ENCODE measurements at regions not wholly inside any gene's neighbourhood (a gene's known extent, or its start where the extent isn't known, plus 50 kb on each side); places are given as distances from the start of the nearest gene placed in this dataset.

DNA sequence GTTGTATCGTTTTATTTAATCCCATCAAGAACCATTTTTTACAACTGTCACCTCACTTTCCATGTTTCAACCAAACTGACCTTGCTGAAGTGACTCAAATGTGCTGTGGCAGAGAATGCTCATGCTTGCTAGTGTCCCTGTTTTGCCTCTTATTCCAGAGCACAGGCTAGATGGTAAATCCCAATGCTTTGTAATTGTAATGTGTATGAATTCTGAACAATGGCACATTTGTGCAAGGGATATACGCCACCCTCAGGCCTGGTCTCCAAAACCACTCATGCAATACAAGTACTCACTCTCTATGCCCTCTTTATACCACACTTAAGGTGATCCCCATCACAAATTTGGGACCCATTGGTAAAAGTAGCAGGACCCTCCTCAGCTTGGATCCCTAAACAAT, 313.6 kb downstream of the HHIPL2 start:
- no peaks in the 10 kb centered on the region for H3K36me3 ChIP-seq (ENCODE audit: control insufficient read depth, insufficient read depth, low read length)
- H3K4me1 ChIP-seq (ENCODE audit: control insufficient read depth, insufficient read depth, low read length, poor library complexity, severe bottlenecking): no peaks in the 10 kb centered on the region
- no peak overlapping the region for H3K4me3 ChIP-seq (ENCODE audit: insufficient read depth, low read depth, low read length, poor library complexity, severe bottlenecking)
- H3K27ac ChIP-seq (ENCODE audit: insufficient read depth, low read length, poor library complexity, severe bottlenecking): no peak overlapping the region
- DNase-seq: no peak
- no peaks in the 10 kb centered on the region for H3K9me3 ChIP-seq (ENCODE audit: control insufficient read depth, low read length)
- H3K27me3 ChIP-seq (replicated peaks; ENCODE audit: control insufficient read depth, insufficient read depth, low read length, poor library complexity, severe bottlenecking): no peaks in the 10 kb centered on the region

GRCh38 chr1:222233444-222234158, 314.3 kb downstream of the HHIPL2 start:
- H3K36me3 ChIP-seq (ENCODE audit: control insufficient read depth, insufficient read depth, low read length): no peaks in the 10 kb centered on the region
- H3K27me3 ChIP-seq (replicated peaks; ENCODE audit: control insufficient read depth, insufficient read depth, low read length, poor library complexity, severe bottlenecking): no peaks in the 10 kb centered on the region
- H3K9me3 ChIP-seq (ENCODE audit: control insufficient read depth, low read length): no peaks in the 10 kb centered on the region
- no peak overlapping the region for H3K4me3 ChIP-seq (ENCODE audit: insufficient read depth, low read depth, low read length, poor library complexity, severe bottlenecking)
- H3K4me1 ChIP-seq (ENCODE audit: control insufficient read depth, insufficient read depth, low read length, poor library complexity, severe bottlenecking): no peaks in the 10 kb centered on the region
- H3K27ac ChIP-seq (ENCODE audit: insufficient read depth, low read length, poor library complexity, severe bottlenecking): no peak overlapping the region
- no peak for DNase-seq

DNA sequence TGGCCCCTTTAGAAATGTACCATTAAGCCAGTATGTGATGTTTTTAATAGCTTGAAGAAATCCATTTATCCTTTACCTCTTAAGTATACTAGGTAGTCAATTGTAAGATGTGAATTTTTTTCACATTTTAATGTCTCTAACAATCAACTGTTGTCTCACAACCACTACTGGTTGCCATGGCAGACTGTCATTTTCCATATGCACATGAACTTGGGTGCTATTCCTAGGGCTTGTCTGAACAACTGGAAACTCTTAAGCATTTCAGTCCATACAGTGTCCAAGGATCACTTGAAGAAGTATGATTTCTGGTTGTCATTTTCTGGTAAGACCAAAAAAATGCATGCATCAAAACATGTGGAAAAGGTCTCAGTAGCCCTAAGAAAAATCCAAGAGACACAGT, 315.1 kb downstream of the HHIPL2 start:
- Histone ChIP-seq H3K27ac (ENCODE audit: insufficient read depth, low read length, poor library complexity, severe bottlenecking) (no peak overlapping the region), H3K4me3 (ENCODE audit: insufficient read depth, low read depth, low read length, poor library complexity, severe bottlenecking) (no peak overlapping the region)

GRCh38 chr1:222229672-222230312, 318.1 kb downstream of the HHIPL2 start:
- Histone ChIP-seq H3K4me3 (ENCODE audit: insufficient read depth, low read depth, low read length, poor library complexity, severe bottlenecking) (no peak overlapping the region), H3K4me1 (ENCODE audit: control insufficient read depth, insufficient read depth, low read length, poor library complexity, severe bottlenecking) (no peaks in the 10 kb centered on the region), H3K27me3 (replicated peaks; ENCODE audit: control insufficient read depth, insufficient read depth, low read length, poor library complexity, severe bottlenecking) (no peaks in the 10 kb centered on the region), H3K27ac (ENCODE audit: insufficient read depth, low read length, poor library complexity, severe bottlenecking) (no peak overlapping the region), H3K9me3 (ENCODE audit: control insufficient read depth, low read length) (no peaks in the 10 kb centered on the region), H3K36me3 (ENCODE audit: control insufficient read depth, insufficient read depth, low read length) (no peaks in the 10 kb centered on the region)
- DNase-seq: no peak

More for the DNA sequence above, 315.1 kb downstream of the HHIPL2 start:
- no peaks in the 10 kb centered on the region for H3K36me3 ChIP-seq (ENCODE audit: control insufficient read depth, insufficient read depth, low read length)
- no peaks in the 10 kb centered on the region for H3K4me1 ChIP-seq (ENCODE audit: control insufficient read depth, insufficient read depth, low read length, poor library complexity, severe bottlenecking)
- no peaks in the 10 kb centered on the region for H3K9me3 ChIP-seq (ENCODE audit: control insufficient read depth, low read length)
- no peaks in the 10 kb centered on the region for H3K27me3 ChIP-seq (replicated peaks; ENCODE audit: control insufficient read depth, insufficient read depth, low read length, poor library complexity, severe bottlenecking)
- DNase-seq: no peak

GRCh38 chr1:222225316-222225691, 322.6 kb downstream of the HHIPL2 start:
- no peaks in the 10 kb centered on the region for H3K36me3 ChIP-seq (ENCODE audit: control insufficient read depth, insufficient read depth, low read length)
- no peaks in the 10 kb centered on the region for H3K9me3 ChIP-seq (ENCODE audit: control insufficient read depth, low read length)
- no peaks in the 10 kb centered on the region for H3K27me3 ChIP-seq (replicated peaks; ENCODE audit: control insufficient read depth, insufficient read depth, low read length, poor library complexity, severe bottlenecking)
- H3K4me3 ChIP-seq (ENCODE audit: insufficient read depth, low read depth, low read length, poor library complexity, severe bottlenecking): no peak overlapping the region
- H3K4me1 ChIP-seq (ENCODE audit: control insufficient read depth, insufficient read depth, low read length, poor library complexity, severe bottlenecking): no peaks in the 10 kb centered on the region
- no peak overlapping the region for H3K27ac ChIP-seq (ENCODE audit: insufficient read depth, low read length, poor library complexity, severe bottlenecking)
- DNase-seq: no peak

DNA sequence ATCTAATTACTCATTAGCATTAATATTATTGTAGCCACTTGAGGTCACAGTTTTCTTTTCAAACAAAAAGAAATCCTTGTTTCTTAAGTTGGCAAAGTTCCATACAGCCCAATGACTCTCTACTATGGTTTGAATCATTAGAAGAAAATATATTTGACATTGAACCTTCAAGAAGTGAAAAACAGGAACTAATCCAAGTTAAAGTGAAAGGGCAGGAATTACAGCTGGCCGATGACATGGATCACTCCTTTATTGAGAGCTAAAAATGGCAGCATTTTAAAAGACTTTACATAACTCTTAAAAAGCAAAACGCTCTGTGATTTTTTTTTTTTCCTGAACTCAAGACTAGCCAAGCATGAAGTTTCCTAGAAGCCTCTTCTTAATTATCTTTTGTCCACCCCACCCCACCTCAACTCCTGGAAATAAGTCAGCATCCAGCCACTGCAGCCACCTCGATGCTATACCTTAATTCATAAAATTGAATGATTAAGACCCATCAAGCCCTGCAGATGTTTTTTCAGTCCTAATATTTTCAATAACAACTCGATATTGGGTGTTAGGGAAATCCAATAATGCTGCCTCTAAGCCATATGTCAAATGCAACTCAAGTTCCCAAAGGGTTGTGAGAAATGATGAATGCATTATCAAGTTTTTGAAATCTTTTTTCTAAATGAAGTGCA, 323.1 kb downstream of the HHIPL2 start:
- no peaks in the 10 kb centered on the region for H3K4me1 ChIP-seq (ENCODE audit: control insufficient read depth, insufficient read depth, low read length, poor library complexity, severe bottlenecking)
- H3K4me3 ChIP-seq (ENCODE audit: insufficient read depth, low read depth, low read length, poor library complexity, severe bottlenecking): no peak overlapping the region
- no peaks in the 10 kb centered on the region for H3K36me3 ChIP-seq (ENCODE audit: control insufficient read depth, insufficient read depth, low read length)
- H3K9me3 ChIP-seq (ENCODE audit: control insufficient read depth, low read length): no peaks in the 10 kb centered on the region
- DNase-seq: no peak
- H3K27ac ChIP-seq (ENCODE audit: insufficient read depth, low read length, poor library complexity, severe bottlenecking): no peak overlapping the region
- no peaks in the 10 kb centered on the region for H3K27me3 ChIP-seq (replicated peaks; ENCODE audit: control insufficient read depth, insufficient read depth, low read length, poor library complexity, severe bottlenecking)

DNA sequence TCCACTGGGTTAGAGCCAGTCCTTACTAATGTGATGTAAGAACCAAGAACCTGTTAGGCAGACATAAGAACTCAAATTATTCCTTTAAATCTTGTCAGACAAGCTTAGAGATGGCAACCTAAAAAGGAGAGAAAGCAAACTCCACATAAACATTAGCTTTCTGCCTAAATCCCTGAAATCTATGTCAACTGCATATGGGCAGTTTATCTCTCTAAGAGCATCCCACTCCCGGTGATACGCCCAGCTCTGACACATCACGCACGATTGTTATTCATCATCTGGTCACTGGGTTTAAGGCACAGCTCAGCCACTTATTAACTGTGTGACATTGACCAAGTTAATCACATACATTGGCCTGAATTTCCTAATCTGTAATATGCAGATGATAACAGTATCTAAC, 323.7 kb downstream of the HHIPL2 start:
- Histone ChIP-seq H3K27me3 (replicated peaks; ENCODE audit: control insufficient read depth, insufficient read depth, low read length, poor library complexity, severe bottlenecking) (no peaks in the 10 kb centered on the region), H3K36me3 (ENCODE audit: control insufficient read depth, insufficient read depth, low read length) (no peaks in the 10 kb centered on the region), H3K4me1 (ENCODE audit: control insufficient read depth, insufficient read depth, low read length, poor library complexity, severe bottlenecking) (no peaks in the 10 kb centered on the region), H3K27ac (ENCODE audit: insufficient read depth, low read length, poor library complexity, severe bottlenecking) (no peak overlapping the region), H3K4me3 (ENCODE audit: insufficient read depth, low read depth, low read length, poor library complexity, severe bottlenecking) (no peak overlapping the region), H3K9me3 (ENCODE audit: control insufficient read depth, low read length) (no peaks in the 10 kb centered on the region)
- DNase-seq: no peak

GRCh38 chr1:222223010-222223409, 324.9 kb downstream of the HHIPL2 start:
- no peak overlapping the region for H3K4me3 ChIP-seq (ENCODE audit: insufficient read depth, low read depth, low read length, poor library complexity, severe bottlenecking)
- H3K27ac ChIP-seq (ENCODE audit: insufficient read depth, low read length, poor library complexity, severe bottlenecking): no peak overlapping the region
- no peak for DNase-seq
- no peaks in the 10 kb centered on the region for H3K9me3 ChIP-seq (ENCODE audit: control insufficient read depth, low read length)
- H3K36me3 ChIP-seq (ENCODE audit: control insufficient read depth, insufficient read depth, low read length): no peaks in the 10 kb centered on the region
- no peaks in the 10 kb centered on the region for H3K27me3 ChIP-seq (replicated peaks; ENCODE audit: control insufficient read depth, insufficient read depth, low read length, poor library complexity, severe bottlenecking)
- no peaks in the 10 kb centered on the region for H3K4me1 ChIP-seq (ENCODE audit: control insufficient read depth, insufficient read depth, low read length, poor library complexity, severe bottlenecking)

DNA sequence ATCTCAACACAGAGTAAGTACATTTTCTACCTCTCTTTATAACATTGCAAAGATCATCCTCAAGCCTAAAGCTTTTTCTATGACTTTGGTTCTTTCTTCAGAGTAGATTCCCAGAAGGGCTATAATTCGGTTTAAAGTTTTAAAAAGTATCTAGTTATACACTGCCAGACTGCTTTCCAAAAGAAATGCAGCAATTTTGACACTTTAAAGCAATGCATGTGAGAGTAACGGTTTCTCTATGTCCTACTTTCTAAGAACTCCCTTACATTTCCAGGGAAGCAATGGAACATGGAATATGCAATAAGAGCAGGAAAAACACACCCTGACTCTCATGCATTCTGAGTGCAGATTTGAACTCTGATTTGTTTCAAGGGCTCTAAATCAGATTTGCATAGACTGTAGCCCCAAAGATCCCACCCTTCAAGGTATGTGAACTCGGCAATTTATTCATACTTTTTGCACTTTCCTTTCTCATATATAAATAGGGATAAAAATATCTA, 331.6 kb downstream of the HHIPL2 start:
- Histone ChIP-seq H3K27me3 (replicated peaks; ENCODE audit: control insufficient read depth, insufficient read depth, low read length, poor library complexity, severe bottlenecking) (no peaks in the 10 kb centered on the region), H3K27ac (ENCODE audit: insufficient read depth, low read length, poor library complexity, severe bottlenecking) (no peak overlapping the region), H3K9me3 (ENCODE audit: control insufficient read depth, low read length) (no peaks in the 10 kb centered on the region), H3K36me3 (ENCODE audit: control insufficient read depth, insufficient read depth, low read length) (no peaks in the 10 kb centered on the region), H3K4me1 (ENCODE audit: control insufficient read depth, insufficient read depth, low read length, poor library complexity, severe bottlenecking) (no peaks in the 10 kb centered on the region), H3K4me3 (ENCODE audit: insufficient read depth, low read depth, low read length, poor library complexity, severe bottlenecking) (no peak overlapping the region)
- DNase-seq: no peak

- H3K4me1 ChIP-seq (ENCODE audit: control insufficient read depth, insufficient read depth, low read length, poor library complexity, severe bottlenecking): no peaks in the 10 kb centered on the region
- no peaks in the 10 kb centered on the region for H3K36me3 ChIP-seq (ENCODE audit: control insufficient read depth, insufficient read depth, low read length)
- H3K27me3 ChIP-seq (replicated peaks; ENCODE audit: control insufficient read depth, insufficient read depth, low read length, poor library complexity, severe bottlenecking): no peaks in the 10 kb centered on the region
- H3K27ac ChIP-seq (ENCODE audit: insufficient read depth, low read length, poor library complexity, severe bottlenecking): no peak overlapping the region
- no peak overlapping the region for H3K4me3 ChIP-seq (ENCODE audit: insufficient read depth, low read depth, low read length, poor library complexity, severe bottlenecking)
- H3K9me3 ChIP-seq (ENCODE audit: control insufficient read depth, low read length): no peaks in the 10 kb centered on the region
- no peak for DNase-seq
Measured at GRCh38 chr1:222210776-222211175, 337.1 kb downstream of the HHIPL2 start.
